HG03196 (cell line): ENCODE measurements at regions not wholly inside any gene's neighbourhood (a gene's known extent, or its start where the extent isn't known, plus 50 kb on each side); places are given as distances from the start of the nearest gene placed in this dataset.

Experiments used
- ATAC-seq: cut with Tn5 transposase; IDR thresholded peaks from one replicate; pipeline ENCODE4 v1.9.1; 2021; ENCODE audit not compliant: unreplicated experiment

DNA sequence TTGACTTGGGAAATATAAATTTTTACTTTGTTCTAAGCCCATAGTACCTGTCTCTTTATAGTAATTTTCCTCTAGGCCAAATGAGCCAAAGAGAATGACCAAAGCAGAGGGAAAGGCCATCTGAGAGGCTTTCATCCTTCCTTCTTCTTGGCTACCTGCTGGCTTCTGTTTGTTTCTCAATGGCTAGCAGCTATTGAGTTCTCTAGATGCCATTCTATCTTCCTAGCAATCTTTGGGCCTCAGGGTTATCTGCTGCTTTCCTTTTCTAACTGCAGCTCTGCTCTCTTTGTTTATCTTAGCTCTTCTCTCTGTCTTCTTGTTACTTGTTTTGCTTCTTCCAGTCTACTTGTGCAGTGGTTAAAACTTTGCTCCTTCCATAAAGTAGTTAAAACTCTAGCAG is 601.1 kb upstream of the NRXN1 start:
- ATAC-seq = no peak

- ATAC-seq = no peak
Observed at GRCh38 chr2:51629406-51629805, 597.5 kb upstream of the NRXN1 start.

GRCh38 chr2:51628917-51629316 is 597.0 kb upstream of the NRXN1 start:
- ATAC-seq = no peak

DNA sequence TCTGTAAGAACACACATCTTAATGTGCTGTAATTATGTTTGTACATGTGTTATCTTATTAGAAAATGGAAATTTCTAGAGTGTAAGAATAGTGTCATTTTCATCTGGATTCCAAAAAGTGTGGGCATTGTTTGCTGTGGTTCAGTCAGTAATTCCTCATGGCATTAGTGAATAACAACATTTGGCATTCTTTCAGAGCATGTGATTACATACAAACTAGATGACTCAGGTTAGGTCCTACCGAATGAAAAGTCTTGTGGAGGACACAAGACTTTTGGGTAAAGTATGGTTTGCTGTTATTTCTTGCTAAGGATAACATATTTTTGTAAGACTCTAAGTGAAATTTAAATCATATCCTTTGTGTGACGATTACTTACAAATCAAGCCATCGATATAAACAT is 593.1 kb upstream of the NRXN1 start:
- no peak for ATAC-seq

- ATAC-seq = no peak
Observed at GRCh38 chr2:51620796-51621195, 588.9 kb upstream of the NRXN1 start.

GRCh38 chr2:51619961-51620360 is 588.0 kb upstream of the NRXN1 start:
- ATAC-seq = no peak

DNA sequence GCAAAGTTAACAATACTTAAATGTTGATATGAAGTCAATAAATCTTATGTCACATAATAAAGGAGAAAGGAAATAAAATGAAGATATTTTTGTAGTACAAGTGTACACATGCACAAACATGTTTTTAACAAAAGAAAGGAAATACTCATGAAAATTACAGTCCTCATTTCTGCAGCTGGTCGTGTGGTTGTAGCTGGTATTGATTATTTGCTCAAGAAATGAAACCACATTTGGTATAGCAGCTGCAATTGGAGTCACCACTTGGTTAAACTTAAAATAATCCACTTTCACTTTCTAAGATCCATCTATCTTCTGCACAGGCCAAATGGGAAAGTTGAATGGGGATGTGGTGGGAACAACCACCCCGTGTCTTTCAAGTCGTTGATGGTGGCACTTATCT is 580.5 kb upstream of the NRXN1 start:
- no peak for ATAC-seq

DNA sequence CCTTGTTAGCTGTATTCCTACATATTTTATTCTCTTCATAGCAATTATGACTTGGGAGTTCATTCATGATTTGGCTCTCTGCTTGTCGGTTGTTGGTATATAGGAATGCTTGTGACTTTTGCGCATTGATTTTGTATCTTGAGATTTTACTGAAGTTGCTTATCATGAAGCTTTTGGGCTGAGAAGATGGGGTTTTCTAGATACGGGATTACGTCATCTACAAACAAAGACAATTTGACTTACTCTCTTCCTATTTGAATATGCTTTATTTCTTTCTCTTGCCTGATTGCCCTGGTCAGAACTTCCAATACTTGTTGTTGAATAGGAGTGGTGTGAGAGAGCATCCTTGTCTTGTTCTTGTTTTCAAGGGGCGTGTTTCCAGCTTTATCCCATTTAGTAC is 569.8 kb upstream of the NRXN1 start:
- ATAC-seq = no peak

DNA sequence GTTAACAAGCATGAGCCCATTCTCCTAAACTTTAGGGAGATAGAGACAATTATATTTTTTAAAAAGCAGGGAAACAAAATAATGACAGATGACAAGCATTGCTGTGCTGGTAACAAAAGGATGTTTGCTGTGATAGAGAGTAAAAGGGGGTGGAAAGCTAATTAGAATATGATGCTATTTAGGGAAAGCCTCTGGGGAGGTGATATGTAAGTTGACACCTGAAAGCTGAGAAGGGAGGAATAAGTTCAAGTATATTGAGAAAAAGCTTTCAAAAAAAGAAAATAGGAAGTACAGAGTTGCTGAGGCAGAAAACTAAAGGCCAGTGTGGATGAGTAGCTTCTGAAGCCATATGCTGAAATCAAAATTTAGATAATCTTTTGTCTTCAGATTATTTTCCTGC is 565.2 kb upstream of the NRXN1 start:
- ATAC-seq = no peak

DNA sequence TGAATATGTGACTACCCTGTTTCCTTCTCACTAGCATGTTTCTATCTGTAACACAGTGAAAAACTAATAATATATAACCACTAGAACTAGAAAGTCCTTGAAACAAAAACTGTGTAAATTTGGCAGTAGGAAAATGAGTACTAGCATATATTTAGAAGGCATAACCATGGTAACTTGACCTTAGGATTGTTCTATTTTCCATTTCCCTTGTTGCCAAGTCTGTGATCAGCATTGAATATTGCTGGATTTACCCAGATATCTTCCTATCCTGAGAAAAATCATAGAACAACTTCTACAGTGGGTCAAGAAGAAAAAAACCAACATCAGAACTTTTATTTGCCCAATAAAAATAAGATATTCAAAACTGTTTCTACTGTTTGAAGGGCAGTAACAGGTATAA is 563.9 kb upstream of the NRXN1 start:
- no peak for ATAC-seq

DNA sequence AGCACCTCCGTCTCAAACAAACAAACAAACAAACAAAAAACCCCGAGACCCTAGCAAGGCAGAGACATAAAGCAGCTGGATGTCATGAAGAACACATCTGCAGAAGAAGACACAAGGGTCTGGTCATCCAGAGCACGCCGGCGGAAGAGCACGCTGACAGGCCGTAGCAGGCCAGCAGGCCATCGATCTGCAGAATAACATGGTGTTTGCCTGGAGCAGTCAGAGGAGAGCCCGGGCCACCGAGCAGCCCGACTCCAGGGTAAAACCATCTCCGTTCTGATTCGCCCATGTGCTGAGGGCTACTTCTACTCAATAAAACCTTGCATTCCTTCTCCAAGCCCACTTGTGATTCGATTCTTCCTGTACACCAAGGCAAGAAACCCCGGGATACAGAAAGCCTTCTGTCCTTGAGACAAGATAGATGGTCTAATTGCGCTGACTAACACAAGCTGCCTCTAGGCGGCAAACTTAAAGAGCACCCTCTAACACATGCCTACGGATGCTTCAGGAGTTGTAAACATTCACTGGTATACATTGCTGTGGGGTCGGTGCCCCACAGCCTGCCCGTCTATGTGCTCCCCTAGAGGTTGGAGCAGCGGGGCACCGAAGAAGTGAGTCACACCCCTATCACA is 549.8 kb upstream of the NRXN1 start:
- ATAC-seq = no peak

GRCh38 chr2:51579412-51579811 is 547.5 kb upstream of the NRXN1 start:
- ATAC-seq = no peak

DNA sequence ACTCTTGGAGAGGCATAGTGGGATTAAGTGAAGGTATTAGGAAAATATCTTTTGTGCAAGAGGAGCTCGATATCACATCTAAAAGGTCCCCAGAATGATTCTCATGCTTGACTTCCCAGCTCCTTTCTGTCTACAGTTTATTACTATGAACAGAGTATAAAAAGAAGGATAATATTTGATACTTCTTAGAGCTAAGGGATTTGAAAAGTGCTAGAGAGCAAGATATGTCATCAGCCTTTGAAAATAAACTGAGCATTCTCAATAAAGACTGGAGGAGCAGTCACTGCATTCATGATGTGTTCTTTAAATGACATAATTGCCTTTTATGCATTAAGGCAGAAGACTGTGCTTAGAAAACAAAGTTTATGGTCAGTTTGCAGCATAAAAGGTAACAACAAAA is 543.2 kb upstream of the NRXN1 start:
- no peak for ATAC-seq

GRCh38 chr2:51559026-51559425 is 527.1 kb upstream of the NRXN1 start:
- ATAC-seq = no peak

GRCh38 chr2:51553476-51553875 is 521.5 kb upstream of the NRXN1 start:
- ATAC-seq = no peak

- no peak for ATAC-seq
Observed at GRCh38 chr2:51535763-51536162, 503.8 kb upstream of the NRXN1 start.

DNA sequence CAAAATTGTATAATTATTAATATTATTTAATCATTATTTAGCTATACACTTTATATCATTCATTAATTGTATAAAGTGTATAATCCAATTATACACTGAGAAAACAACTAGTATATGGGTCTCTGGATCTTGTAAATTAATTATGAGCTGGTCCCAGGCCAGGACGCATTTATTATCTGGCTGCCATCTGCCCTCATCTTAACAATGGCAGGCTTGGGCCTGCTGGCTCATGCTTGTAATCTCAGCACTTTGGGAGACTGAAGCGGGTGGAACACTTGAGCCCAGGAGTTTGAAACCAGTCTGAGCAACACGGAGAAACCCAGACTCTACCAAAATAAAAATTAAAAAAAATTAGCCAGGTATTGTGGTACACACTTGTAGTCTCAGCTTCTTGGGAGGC is 502.2 kb upstream of the NRXN1 start:
- no peak for ATAC-seq

GRCh38 chr2:51528156-51528555 is 496.2 kb upstream of the NRXN1 start:
- ATAC-seq = no peak

DNA sequence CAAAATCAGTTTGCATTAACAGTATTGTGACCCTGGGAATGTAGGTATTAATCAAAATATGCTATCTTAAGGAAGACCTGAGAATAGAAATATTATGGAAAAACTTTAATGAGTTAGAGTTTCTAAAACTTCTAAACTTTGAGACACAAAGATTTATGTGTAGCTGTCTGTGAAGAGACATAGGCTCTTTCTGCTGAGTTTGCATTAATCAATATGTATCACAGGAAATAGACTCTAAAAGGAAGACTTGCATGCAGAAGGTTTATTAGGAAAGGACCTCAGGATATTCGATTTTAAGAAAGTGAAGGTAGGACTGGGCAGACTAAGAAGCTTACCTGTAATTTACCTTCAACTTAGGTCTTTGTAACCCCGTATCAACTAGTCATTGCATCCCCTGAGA is 494.8 kb upstream of the NRXN1 start:
- ATAC-seq = no peak

DNA sequence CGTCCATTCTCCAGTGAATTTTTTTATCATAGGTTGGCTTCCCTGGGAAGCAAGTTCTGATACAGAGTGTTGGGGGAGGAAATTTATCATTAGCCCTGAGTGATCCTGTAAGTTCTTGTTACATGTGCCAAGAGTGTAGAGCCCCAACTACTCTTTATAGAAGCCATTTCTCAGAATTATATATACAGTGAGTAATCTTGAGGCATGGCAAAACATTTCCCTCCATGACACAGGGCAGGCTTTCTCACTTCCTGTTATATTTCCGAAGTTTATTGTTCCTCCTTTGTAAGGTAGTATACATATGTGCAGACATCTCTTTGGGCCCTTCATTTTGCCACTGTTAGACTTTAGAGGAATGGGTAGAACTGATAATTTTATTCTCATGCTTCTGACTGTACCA is 484.7 kb upstream of the NRXN1 start:
- no peak for ATAC-seq

DNA sequence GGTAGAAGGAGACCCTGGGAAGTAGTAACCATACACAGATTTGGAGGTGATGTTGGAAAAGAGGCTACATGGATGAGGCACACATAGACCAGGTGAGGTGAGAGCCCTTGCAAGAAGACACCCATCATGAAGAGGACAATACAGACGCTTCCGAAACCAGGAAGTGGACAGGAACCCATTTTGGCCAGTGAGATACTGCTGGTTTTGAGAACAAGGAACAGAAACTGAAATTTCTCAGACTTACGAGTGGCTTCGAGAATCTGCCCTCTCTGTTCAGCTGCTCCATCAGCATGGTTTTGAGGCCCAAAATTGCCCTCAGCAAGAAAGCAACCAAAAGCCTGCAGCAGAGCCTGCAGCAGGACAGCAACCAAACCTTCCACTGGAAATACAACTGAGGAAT is 479.1 kb upstream of the NRXN1 start:
- ATAC-seq = no peak

GRCh38 chr2:51510303-51510702 is 478.4 kb upstream of the NRXN1 start:
- ATAC-seq = no peak

- ATAC-seq = no peak
Observed at GRCh38 chr2:51505533-51505932, 473.6 kb upstream of the NRXN1 start.
